ENCODE measurements at regions not wholly inside any gene's neighbourhood (a gene's known extent, or its start where the extent isn't known, plus 50 kb on each side); places are given as distances from the start of the nearest gene placed in this dataset.

GRCh38 chr2:107305966-107306365 lies 420.0 kb upstream of the ST6GAL2 start:
- Mint-ChIP-seq H3K4me3 (no peak overlapping the region), H3K9me3 (peaks cover 13% of the 10 kb centered on the region), H3K27me3 (ENCODE audit: low read depth) (no peaks in the 10 kb centered on the region), H3K27ac (no peak overlapping the region), H3K4me1 (no peaks in the 10 kb centered on the region), H3K36me3 (no peaks in the 10 kb centered on the region)
- CTCF ChIA-PET, result no interaction called here
- DNase-seq (ENCODE audit: low spot score), result no peak
- TF ChIP-seq PRDM15 (CRISPR knock-in tag; IDR thresholded peaks at IDR 0.05) (no peak), ZNF416 (CRISPR knock-in tag; IDR thresholded peaks at IDR 0.05) (no peak), IRF1 (CRISPR knock-in tag; IDR thresholded peaks at IDR 0.05) (no peak), TCF7 (CRISPR knock-in tag; IDR thresholded peaks at IDR 0.05; ENCODE audit: low read depth) (no peak)
- ATAC-seq, result no peak
- POLR2A ChIA-PET, result no interaction called here

- Mint-ChIP-seq H3K27me3 (ENCODE audit: low read depth) (no peaks in the 10 kb centered on the region), H3K9me3 (peaks cover 11% of the 10 kb centered on the region), H3K27ac (no peak overlapping the region), H3K4me3 (no peak overlapping the region), H3K4me1 (no peaks in the 10 kb centered on the region), H3K36me3 (no peaks in the 10 kb centered on the region)
- POLR2A ChIA-PET, result no interaction called here
- CTCF ChIA-PET, result no interaction called here
- no peak for DNase-seq (ENCODE audit: low spot score)
- no peak for ATAC-seq
- TF ChIP-seq STAT6 (CRISPR knock-in tag; conservative IDR thresholded peaks at IDR 0.05; ENCODE audit: low read depth) (no peak), EMX1 (CRISPR knock-in tag; IDR thresholded peaks at IDR 0.05) (no peak), PRDM15 (CRISPR knock-in tag; IDR thresholded peaks at IDR 0.05) (no peak), IRF1 (CRISPR knock-in tag; IDR thresholded peaks at IDR 0.05) (no peak), SMAD3 (CRISPR knock-in tag; IDR thresholded peaks at IDR 0.05; ENCODE audit: borderline replicate concordance) (no peak), KAT7 (CRISPR knock-in tag; IDR thresholded peaks at IDR 0.05; ENCODE audit: borderline replicate concordance) (no peak), FOXP1 (CRISPR knock-in tag; IDR thresholded peaks at IDR 0.05; ENCODE audit: borderline replicate concordance) (no peak), E2F1 (CRISPR knock-in tag; IDR thresholded peaks at IDR 0.05) (no peak), NR1H2 (CRISPR knock-in tag; IDR thresholded peaks at IDR 0.05) (no peak), OVOL2 (CRISPR knock-in tag; IDR thresholded peaks at IDR 0.05; ENCODE audit: borderline replicate concordance) (no peak), NR3C1 (CRISPR knock-in tag; conservative IDR thresholded peaks at IDR 0.05; ENCODE audit: low read depth) (no peak), CREB1 (CRISPR knock-in tag; IDR thresholded peaks at IDR 0.05) (no peak), HMGXB4 (CRISPR knock-in tag; IDR thresholded peaks at IDR 0.05) (no peak), ZBTB43 (CRISPR knock-in tag; IDR thresholded peaks at IDR 0.05) (no peak), ETV6 (CRISPR knock-in tag; IDR thresholded peaks at IDR 0.05) (no peak), CBFB (CRISPR knock-in tag; IDR thresholded peaks at IDR 0.05; ENCODE audit: low read depth) (no peak), HMGA2 (CRISPR knock-in tag; IDR thresholded peaks at IDR 0.05) (no peak), SOX15 (CRISPR knock-in tag; IDR thresholded peaks at IDR 0.05) (no peak)
These were observed 420.9 kb upstream of the ST6GAL2 start for GRCh38 chr2:107306881-107307280.
